ENCODE measurements at regions not wholly inside any gene's neighbourhood (a gene's known extent, or its start where the extent isn't known, plus 50 kb on each side); places are given as distances from the start of the nearest gene placed in this dataset.

- Histone ChIP-seq H2BK15ac (ENCODE audit: low read length) (no peak overlapping the region), H3K18ac (ENCODE audit: extremely low read depth, low read length) (no peak overlapping the region), H3K14ac (ENCODE audit: insufficient read length) (no peak overlapping the region), H2BK5ac (ENCODE audit: low read depth, low read length) (no peak overlapping the region), H3K23ac (ENCODE audit: insufficient read length) (no peak overlapping the region), H3K36me3 (ENCODE audit: control insufficient read depth in 2 of 4, insufficient read depth in 4 of 4, low read length in 3 of 4) (no peaks in the 10 kb centered on the region), H3K9ac (replicated peaks in 1 of 4; ENCODE audit: extremely low read depth in 1 of 4, low read depth in 3 of 4, low read length in 3 of 4) (no peak overlapping the region), H3K56ac (replicated peaks; ENCODE audit: insufficient read length, low read depth, low read length) (no peak overlapping the region), H2BK20ac (ENCODE audit: low read length) (no peak overlapping the region), H2BK120ac (replicated peaks; ENCODE audit: low read depth, low read length) (no peak overlapping the region), H4K8ac (ENCODE audit: extremely low read depth, insufficient read depth, low read length) (no peak overlapping the region), H2BK12ac (ENCODE audit: low read depth, low read length) (no peak overlapping the region), H2AFZ (ENCODE audit: low read length) (no peak overlapping the region), H3K23me2 (ENCODE audit: low read depth, low read length) (no peaks in the 10 kb centered on the region), H4K91ac (replicated peaks; ENCODE audit: insufficient read length, low read length) (no peak overlapping the region), H4K20me1 (replicated peaks in 1 of 2; ENCODE audit: control insufficient read depth in 1 of 2, insufficient read depth in 2 of 2, low read length in 2 of 2) (no peaks in the 10 kb centered on the region), H3K27ac (ENCODE audit: low read depth, low read length) (no peak overlapping the region), H3K4ac (replicated peaks; ENCODE audit: insufficient read length, low read depth, low read length) (no peak overlapping the region), H3K79me1 (ENCODE audit: low read depth, low read length) (no peaks in the 10 kb centered on the region), H4K5ac (ENCODE audit: insufficient read length, low read depth, low read length) (no peak overlapping the region), H3K4me2 (ENCODE audit: insufficient read depth in 1 of 2, low read depth in 2 of 2, low read length in 2 of 2) (no peak overlapping the region), H3K79me2 (ENCODE audit: control insufficient read depth in 1 of 2, insufficient read depth in 2 of 2, low read length in 2 of 2) (no peaks in the 10 kb centered on the region), H3K4me1 (replicated peaks in 1 of 4; ENCODE audit: control insufficient read depth in 3 of 4, insufficient read depth in 4 of 4, low read length in 3 of 4) (no peaks in the 10 kb centered on the region; a peak in 1 of 7 replicates), H3K9me3 (ENCODE audit: insufficient read depth in 2 of 2, low read depth in 1 of 2, low read length in 1 of 2) (no peaks in the 10 kb centered on the region), H3K27me3 (replicated peaks in 1 of 4; ENCODE audit: control insufficient read depth in 3 of 4, extremely low read depth in 1 of 4, insufficient read depth in 3 of 4, low read length in 3 of 4) (peaks cover 0 to 1% (median 0%) of the 10 kb centered on the region in 4 experiments; a peak in 1 of 7 replicates), H3K4me3 (ENCODE audit: extremely low read depth in 1 of 4, insufficient read depth in 2 of 4, low read depth in 3 of 4, low read length in 4 of 4) (no peak overlapping the region), H2AK5ac (ENCODE audit: low read depth, low read length) (no peak overlapping the region)
- no peak for TF ChIP-seq TAF1 (IDR thresholded peaks at IDR 0.05; ENCODE audit: low read depth, low read length)
- no peak for TF ChIP-seq SIX5 (IDR thresholded peaks at IDR 0.05; ENCODE audit: low read depth, low read length)
- no peak for TF ChIP-seq NRF1 (IDR thresholded peaks at IDR 0.05; ENCODE audit: low read depth, low read length)
- no peak for TF ChIP-seq PHF8 (conservative IDR thresholded peaks at IDR 0.05; ENCODE audit: low read depth, low read length)
- no peak for TF ChIP-seq MAX (IDR thresholded peaks at IDR 0.05)
- TF ChIP-seq RXRA (IDR thresholded peaks at IDR 0.05; ENCODE audit: insufficient read depth, low read depth, low read length) = no peak
- no peak for TF ChIP-seq RAD21 (IDR thresholded peaks at IDR 0.05 in 1 of 2, conservative IDR thresholded peaks at IDR 0.05 in 1 of 2; ENCODE audit: low read depth in 2 of 2, low read length in 2 of 2)
- no peak for TF ChIP-seq SUZ12 (IDR thresholded peaks at IDR 0.05; ENCODE audit: low read length)
- FAIRE-seq = no peak
- DNase-seq (ENCODE audit: low read depth in 1 of 2, low spot score in 2 of 2) = no peak
- CTCF ChIA-PET (ENCODE audit: partially characterized antibody) = interaction anchor here (0.7 to 3.3 kb wide), 3 partner anchors 9 to 30 kb away, joined by 3 to 11 read pairs (median 8); no protein-coding TSS in a partner anchor
- 88% methylated on average over 6 of the region's 6 CpGs; no CpG with 5 or more reads in 1 of the 2 experiments for WGBS, 2 experiments (ENCODE audit: extremely low coverage in 1 of 2, insufficient coverage in 1 of 2, insufficient read length in 1 of 2, insufficient replicate concordance in 2 of 2, low coverage in 1 of 2, low lambda C conversion rate in 2 of 2, missing lambda C conversion rate in 1 of 2)
- POLR2A ChIA-PET (ENCODE audit: partially characterized antibody) = no interaction called here
Measured at GRCh38 chr3:107942244-107942643, 148.6 kb downstream of the CD47 start.
